ENCODE measurements at regions not wholly inside any gene's neighbourhood (a gene's known extent, or its start where the extent isn't known, plus 50 kb on each side); places are given as distances from the start of the nearest gene placed in this dataset.
"Not testable (repeated sequence)": the region's sequence is repeated elsewhere in the genome, so short reads cannot be mapped to it uniquely, and the experiment has no call there.

GRCh38 chr16:25563700-25564099 lies 128.1 kb upstream of the HS3ST4 start:
- no peak for DNase-seq (ENCODE audit: low spot score)

GRCh38 chr16:25561723-25562122 lies 130.0 kb upstream of the HS3ST4 start:
- not testable (repeated sequence) for DNase-seq (ENCODE audit: low spot score)

- DNase-seq (ENCODE audit: low spot score): not testable (repeated sequence)
Measured at GRCh38 chr16:25556968-25557312, 134.8 kb upstream of the HS3ST4 start.

- not testable (repeated sequence) for DNase-seq (ENCODE audit: low spot score)
Measured at GRCh38 chr16:25556289-25556967, 135.3 kb upstream of the HS3ST4 start.

- no peak for DNase-seq (ENCODE audit: low spot score)
Measured at GRCh38 chr16:25553711-25554436, 137.9 kb upstream of the HS3ST4 start.

- no peak for DNase-seq (ENCODE audit: low spot score)
Measured at GRCh38 chr16:25550647-25551046, 141.1 kb upstream of the HS3ST4 start.

- DNase-seq (ENCODE audit: low spot score): no peak
Measured at GRCh38 chr16:25546791-25547190, 145.0 kb upstream of the HS3ST4 start.

- DNase-seq (ENCODE audit: low spot score): no peak
Measured at GRCh38 chr16:25544294-25544693, 147.5 kb upstream of the HS3ST4 start.

GRCh38 chr16:25542306-25542705 lies 149.5 kb upstream of the HS3ST4 start:
- DNase-seq (ENCODE audit: low spot score): peak; percentile 5

- not testable (repeated sequence) for DNase-seq (ENCODE audit: low spot score)
Measured at GRCh38 chr16:25539767-25540166, 152.0 kb upstream of the HS3ST4 start.

GRCh38 chr16:25523183-25523582 lies 168.6 kb upstream of the HS3ST4 start:
- no peak for DNase-seq (ENCODE audit: low spot score)

GRCh38 chr16:25512041-25512440 lies 179.7 kb upstream of the HS3ST4 start:
- DNase-seq (ENCODE audit: low spot score): no peak

GRCh38 chr16:25509456-25509855 lies 182.3 kb upstream of the HS3ST4 start:
- DNase-seq (ENCODE audit: low spot score): no peak

GRCh38 chr16:25501530-25502255 lies 190.1 kb upstream of the HS3ST4 start:
- DNase-seq (ENCODE audit: low spot score): peak; percentile 54

GRCh38 chr16:25494292-25494691 lies 197.5 kb upstream of the HS3ST4 start:
- DNase-seq (ENCODE audit: low spot score): no peak

- no peak for DNase-seq (ENCODE audit: low spot score)
Measured at GRCh38 chr16:25493136-25493811, 198.5 kb upstream of the HS3ST4 start.

- no peak for DNase-seq (ENCODE audit: low spot score)
Measured at GRCh38 chr16:25488435-25488834, 203.3 kb upstream of the HS3ST4 start.

- DNase-seq (ENCODE audit: low spot score): no peak
Measured at GRCh38 chr16:25487888-25488287, 203.9 kb upstream of the HS3ST4 start.

- no peak for DNase-seq (ENCODE audit: low spot score)
Measured at GRCh38 chr16:25481636-25482035, 210.1 kb upstream of the HS3ST4 start.

GRCh38 chr16:25478476-25478875 lies 213.3 kb upstream of the HS3ST4 start:
- DNase-seq (ENCODE audit: low spot score): peak; percentile 39

GRCh38 chr16:25464058-25464457 lies 206.4 kb upstream of the ZKSCAN2 start:
- DNase-seq (ENCODE audit: low spot score): no peak

GRCh38 chr16:25449802-25450201 lies 192.2 kb upstream of the ZKSCAN2 start:
- no peak for DNase-seq (ENCODE audit: low spot score)

All from cerebellar cortex (tissue), 1 donor.